GM21360 (cell line): ENCODE measurements at regions not wholly inside any gene's neighbourhood (a gene's known extent, or its start where the extent isn't known, plus 50 kb on each side); places are given as distances from the start of the nearest gene placed in this dataset.
"Not testable (repeated sequence)": the region's sequence is repeated elsewhere in the genome, so short reads cannot be mapped to it uniquely, and the experiment has no call there.

Experiments used
- ATAC-seq: cut with Tn5 transposase; IDR thresholded peaks from one replicate; pipeline ENCODE4 v1.9.1; 2021; ENCODE audit warnings: mild to moderate bottlenecking, moderate library complexity; ENCODE audit not compliant: unreplicated experiment

- no peak for ATAC-seq
These were observed 258.4 kb upstream of the CACNA2D1 start for GRCh38 chr7:82701949-82702348.

DNA sequence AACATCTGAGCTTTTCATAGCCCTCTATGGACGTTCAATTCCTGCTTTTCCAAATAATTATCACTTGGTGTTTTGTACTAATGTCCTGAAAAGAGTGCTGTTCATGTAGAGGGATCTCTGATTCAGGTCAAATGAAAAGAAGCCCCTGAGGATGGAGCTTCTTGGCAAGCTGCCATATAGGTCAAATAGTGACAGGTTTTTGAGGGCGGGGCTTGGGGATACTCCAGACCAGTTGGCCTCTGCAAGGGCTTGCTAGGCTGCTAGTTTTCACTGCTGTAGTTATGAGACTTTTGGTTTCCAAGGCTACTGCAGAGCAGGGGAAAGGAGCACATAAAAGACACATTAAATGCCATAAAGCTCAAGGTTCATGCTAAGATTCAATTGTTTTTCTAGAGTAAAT is 257.2 kb upstream of the CACNA2D1 start:
- no peak for ATAC-seq

- ATAC-seq, result no peak
These were observed 256.2 kb upstream of the CACNA2D1 start for GRCh38 chr7:82699773-82700186.

GRCh38 chr7:82697897-82698296 is 254.3 kb upstream of the CACNA2D1 start:
- ATAC-seq, result no peak

DNA sequence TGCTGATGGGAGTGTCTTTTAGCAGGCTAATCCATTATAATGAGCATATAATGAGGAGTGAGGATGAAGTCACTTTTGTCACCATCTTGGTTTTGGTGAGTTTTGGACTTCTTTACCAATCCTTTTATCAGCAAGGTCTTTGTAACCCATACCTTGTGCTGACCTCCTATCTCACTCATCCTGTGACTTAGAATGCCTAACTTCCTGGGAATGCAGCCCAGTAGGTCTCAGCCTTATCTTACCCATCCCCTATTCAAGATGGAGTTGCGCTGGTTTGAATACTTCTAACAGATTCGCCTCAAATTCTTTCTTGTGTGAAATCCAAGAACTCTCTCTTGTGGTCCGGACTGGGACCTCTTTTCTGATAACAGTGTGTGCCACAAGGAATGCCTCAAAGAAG is 253.1 kb upstream of the CACNA2D1 start:
- ATAC-seq, result no peak

- no peak for ATAC-seq
These were observed 250.4 kb upstream of the CACNA2D1 start for GRCh38 chr7:82694022-82694421.

DNA sequence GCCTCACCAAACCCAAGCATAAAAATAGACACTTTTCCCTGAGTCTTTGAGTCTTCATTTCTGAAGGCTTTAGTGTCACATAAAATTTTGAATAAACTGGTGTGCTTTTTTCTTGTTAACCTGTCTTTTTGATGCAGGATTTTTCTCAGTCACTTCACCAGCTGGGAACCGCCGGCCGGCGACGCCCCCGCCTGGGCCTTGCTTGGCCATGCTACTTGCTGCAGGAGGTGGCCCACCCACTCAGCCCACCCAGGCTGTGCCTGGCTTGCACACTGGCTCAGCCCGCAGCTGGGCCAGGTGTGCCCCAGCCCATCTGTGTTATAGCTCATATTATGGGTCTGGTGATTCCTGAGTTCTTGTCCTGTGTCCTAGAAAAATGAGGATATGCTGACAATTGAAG is 247.4 kb upstream of the CACNA2D1 start:
- no peak for ATAC-seq

- ATAC-seq, result no peak
These were observed 241.6 kb upstream of the CACNA2D1 start for GRCh38 chr7:82685214-82685613.

DNA sequence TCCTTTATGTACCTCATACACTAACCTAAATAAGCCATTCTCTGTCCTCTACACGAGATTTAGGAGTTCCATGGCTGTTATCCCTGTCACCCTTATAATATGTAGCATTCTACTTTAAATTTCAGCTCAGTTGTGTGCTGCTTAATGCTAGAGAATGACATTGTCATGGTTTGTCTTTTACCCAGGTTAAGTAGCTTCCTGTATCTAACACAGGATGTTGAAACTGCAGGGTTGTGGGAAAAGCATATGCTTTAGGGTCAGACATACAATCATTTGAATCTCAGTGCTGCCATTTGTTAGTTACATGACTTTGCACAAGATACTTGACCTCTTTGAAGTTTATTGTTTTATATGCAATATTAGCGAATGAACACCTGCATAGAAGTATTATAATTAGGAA is 235.1 kb upstream of the CACNA2D1 start:
- ATAC-seq, result no peak

DNA sequence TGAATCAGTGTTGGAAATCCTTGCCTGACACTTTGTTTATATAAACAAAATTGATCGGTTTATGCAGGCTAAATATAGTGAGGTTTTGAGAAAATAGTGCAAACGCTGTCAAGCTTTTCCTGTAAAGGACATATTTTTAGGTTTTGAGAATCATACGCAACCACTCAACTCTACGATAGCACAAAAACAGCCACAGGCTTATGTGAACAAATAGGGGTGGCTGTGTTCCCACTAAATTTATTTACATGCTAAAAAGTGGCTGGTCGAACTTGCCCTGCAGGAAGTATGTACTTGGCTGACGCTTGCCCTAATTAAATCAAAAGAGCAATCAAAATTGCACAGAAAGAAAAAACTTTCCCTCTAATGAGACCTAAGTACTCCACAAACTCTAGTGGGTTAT is 234.7 kb upstream of the CACNA2D1 start:
- ATAC-seq, result no peak

GRCh38 chr7:82677493-82677892 is 233.9 kb upstream of the CACNA2D1 start:
- ATAC-seq, result peak; percentile 87

GRCh38 chr7:82676777-82677463 is 233.3 kb upstream of the CACNA2D1 start:
- no peak for ATAC-seq

DNA sequence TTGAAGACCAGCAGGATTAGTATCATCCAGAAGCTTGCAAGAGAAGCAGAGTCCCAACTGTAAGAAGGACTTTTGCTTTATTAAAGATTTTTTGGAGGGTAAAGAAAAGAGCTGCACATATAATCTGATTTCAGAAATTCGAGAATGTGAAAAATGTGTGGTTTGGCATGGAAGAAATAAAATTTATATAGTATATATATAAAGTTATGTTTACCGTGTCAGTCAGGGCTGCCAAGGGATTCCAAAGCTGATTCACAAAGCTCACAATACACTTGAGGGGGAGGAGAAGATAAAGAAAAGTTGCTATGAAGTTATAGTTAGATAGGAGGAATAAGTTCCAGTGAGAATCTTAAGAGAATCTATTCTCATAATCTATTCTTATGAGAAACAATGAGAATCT is 231.8 kb upstream of the CACNA2D1 start:
- no peak for ATAC-seq

- no peak for ATAC-seq
These were observed 230.7 kb upstream of the CACNA2D1 start for GRCh38 chr7:82674268-82674667.

DNA sequence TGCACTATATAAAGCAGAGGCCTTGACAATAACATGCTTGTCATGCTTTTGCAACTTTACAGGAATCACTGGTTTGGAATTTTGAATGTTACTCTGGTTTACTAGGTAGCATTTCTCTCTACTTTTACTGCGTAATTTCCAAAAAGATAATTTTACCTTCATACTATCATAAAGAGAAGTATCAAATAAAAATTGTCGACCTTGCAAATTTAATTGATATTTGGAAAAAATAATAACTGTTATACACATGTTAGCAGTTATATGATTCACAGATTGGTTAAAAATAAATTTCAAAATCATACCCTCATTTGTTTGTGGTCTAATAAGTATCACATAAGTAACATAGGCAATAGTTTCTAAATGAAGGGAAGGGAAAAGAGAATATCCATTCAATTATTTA is 228.5 kb upstream of the CACNA2D1 start:
- ATAC-seq, result no peak

DNA sequence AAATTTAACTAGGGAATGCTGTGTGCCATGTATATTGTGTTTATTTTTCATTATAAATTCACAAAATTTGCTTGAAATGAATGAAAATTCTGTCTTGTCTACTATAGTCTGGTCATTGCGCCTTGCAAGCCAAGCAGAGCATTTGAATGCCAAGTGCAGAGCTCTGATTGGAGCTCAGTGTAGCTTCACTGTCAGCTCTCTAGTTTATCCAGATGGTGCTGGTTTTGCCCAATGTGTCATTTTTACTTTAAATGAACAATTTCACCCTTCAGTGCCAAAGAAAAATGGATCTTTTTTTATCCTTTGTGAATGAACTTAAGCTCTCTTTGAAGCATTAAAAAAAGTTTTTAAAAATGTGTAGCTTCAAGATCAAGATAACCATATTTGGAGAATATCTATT is 225.6 kb upstream of the CACNA2D1 start:
- no peak for ATAC-seq

DNA sequence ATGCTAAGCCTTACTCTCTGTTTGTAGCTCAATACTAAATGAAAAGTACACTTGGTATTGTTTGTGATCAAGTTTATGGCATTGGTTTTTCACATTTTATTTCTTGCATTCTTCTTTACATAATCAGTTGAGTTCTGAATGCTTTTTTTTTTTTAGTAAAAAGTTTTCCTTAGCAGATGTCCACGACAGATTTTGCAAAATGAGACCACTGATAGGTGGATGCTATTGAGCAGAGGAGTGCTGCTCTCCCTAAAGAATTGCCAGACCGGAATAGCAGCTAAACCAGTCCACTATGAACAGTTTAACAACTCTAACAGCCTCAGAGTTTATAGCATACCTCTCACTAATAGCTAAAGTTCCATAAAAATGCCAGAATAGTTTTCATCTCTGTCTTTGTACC is 225.1 kb upstream of the CACNA2D1 start:
- ATAC-seq, result no peak

DNA sequence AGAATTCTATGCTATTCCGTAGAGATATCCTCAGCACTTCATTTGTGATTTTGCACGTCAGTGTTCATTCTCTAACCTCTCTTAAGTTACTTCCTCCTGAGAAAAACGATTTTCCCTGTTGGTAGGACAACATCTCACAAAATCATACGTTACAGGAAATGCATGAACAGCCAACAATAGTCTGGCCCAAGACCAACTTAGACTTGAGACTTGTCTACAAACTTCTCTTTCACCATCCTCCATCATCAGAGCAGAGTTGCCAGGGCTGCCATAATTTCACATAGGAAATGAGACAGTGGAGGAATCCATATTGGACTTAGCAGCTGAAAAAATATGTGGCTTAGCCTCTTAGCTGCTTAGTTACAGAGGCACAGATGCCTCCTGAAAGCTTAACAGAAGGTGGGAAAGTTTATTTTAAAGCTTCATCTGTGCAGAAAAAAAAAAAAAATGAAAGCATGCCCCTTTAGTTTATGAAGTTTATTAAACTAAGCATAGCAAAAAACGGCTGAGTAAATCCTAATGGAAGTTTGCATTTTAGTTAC is 222.5 kb upstream of the CACNA2D1 start:
- ATAC-seq, result no peak

- ATAC-seq, result no peak
These were observed 212.4 kb upstream of the CACNA2D1 start for GRCh38 chr7:82655965-82656364.

GRCh38 chr7:82650095-82650494 is 206.5 kb upstream of the CACNA2D1 start:
- not testable (repeated sequence) for ATAC-seq

DNA sequence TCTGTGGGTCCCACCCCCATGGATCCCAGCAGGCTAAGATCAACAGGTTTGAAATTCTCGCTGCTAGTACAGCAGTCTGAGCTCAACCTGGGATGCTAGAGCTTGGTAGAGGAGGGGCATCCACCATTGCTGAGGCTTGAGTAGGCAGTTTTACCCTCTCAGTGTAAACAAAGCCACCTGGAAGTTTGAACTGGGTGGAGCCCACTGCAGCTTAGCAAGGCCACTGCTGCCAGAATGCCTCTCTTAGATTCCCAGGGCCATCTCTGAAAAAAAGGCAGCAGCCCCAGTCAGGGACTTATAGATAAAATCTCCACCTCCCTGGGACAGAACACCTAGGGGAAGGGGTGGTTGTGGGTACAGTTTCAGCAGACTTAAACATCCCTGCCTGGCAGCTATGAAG is 190.0 kb upstream of the CACNA2D1 start:
- ATAC-seq, result no peak

DNA sequence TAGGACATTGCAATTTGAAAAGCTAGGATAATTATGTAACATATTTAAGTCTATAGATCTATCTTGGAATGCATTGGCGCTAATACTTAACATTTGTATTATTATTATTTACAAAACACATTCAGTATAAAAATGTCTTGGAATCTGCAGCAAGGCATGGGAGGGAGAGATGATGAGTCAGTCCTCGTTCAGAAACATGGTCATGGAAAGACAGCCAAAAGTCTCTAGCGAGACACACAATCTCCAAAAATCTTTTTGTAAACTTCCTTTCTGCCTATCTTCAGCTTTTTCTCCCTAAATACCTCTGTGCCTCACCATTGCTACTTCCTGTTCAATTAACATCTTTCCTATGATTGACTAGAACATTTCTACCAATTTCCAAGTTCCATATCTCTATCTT is 188.4 kb upstream of the CACNA2D1 start:
- no peak for ATAC-seq

GRCh38 chr7:82629583-82629982 is 186.0 kb upstream of the CACNA2D1 start:
- no peak for ATAC-seq
